ENCODE measurements at regions not wholly inside any gene's neighbourhood (a gene's known extent, or its start where the extent isn't known, plus 50 kb on each side); places are given as distances from the start of the nearest gene placed in this dataset.

DNA sequence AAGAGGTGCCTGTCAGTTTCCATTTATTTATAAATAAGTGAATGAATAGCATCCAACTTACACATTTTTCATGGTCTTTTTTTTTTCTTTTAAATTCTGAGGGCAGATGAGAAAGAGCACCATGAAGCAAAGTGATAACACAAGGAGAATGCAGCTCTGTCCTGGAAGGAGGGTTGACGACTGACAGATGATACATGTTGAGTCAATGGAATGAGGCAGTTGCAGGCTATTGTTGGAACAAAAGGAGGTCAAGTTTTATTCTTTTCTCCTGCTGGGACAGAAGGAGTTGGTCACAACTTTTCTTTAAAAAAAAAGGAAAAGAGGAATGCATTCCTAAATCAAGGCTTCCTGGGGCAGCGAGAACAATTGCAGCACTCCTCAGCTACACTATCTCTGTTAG is 119.9 kb upstream of the PLEKHG7 start:
- TF ChIP-seq, protein P1, sequence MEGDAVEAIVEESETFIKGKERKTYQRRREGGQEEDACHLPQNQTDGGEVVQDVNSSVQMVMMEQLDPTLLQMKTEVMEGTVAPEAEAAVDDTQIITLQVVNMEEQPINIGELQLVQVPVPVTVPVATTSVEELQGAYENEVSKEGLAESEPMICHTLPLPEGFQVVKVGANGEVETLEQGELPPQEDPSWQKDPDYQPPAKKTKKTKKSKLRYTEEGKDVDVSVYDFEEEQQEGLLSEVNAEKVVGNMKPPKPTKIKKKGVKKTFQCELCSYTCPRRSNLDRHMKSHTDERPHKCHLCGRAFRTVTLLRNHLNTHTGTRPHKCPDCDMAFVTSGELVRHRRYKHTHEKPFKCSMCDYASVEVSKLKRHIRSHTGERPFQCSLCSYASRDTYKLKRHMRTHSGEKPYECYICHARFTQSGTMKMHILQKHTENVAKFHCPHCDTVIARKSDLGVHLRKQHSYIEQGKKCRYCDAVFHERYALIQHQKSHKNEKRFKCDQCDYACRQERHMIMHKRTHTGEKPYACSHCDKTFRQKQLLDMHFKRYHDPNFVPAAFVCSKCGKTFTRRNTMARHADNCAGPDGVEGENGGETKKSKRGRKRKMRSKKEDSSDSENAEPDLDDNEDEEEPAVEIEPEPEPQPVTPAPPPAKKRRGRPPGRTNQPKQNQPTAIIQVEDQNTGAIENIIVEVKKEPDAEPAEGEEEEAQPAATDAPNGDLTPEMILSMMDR (IDR thresholded peaks at IDR 0.05), result no peak
- TF ChIP-seq REST (IDR thresholded peaks at IDR 0.05; ENCODE audit: insufficient read depth in 1 of 2, low read depth in 2 of 2, low read length in 1 of 2) (no peak), SIN3A (IDR thresholded peaks at IDR 0.05; ENCODE audit: borderline replicate concordance, insufficient read depth, low read depth, low read length) (no peak)
- no peaks in the 10 kb centered on the region for H3K27me3 ChIP-seq (ENCODE audit: control insufficient read depth, insufficient read depth, low read length)
- no peaks in the 10 kb centered on the region for H3K36me3 ChIP-seq (ENCODE audit: control insufficient read depth, insufficient read depth, low read length)
- CTCF ChIA-PET, result no interaction called here
- DNase-seq (ENCODE audit: low read depth, low spot score) (no peak), ATAC-seq (no peak)
- H3K4me1 ChIP-seq (ENCODE audit: control insufficient read depth, insufficient read depth, low read length), result no peaks in the 10 kb centered on the region
- POLR2A ChIA-PET, result no interaction called here
- BruUV-seq (replicated peaks), result no TSS peak
- intact Hi-C loops (cut with micrococcal nuclease; ENCODE audit: unreplicated experiment), result no loop called here
- H3K4me3 ChIP-seq (ENCODE audit: low read depth in 2 of 2, low read length in 2 of 2), result no peak overlapping the region
- no peak overlapping the region for H3K27ac ChIP-seq (ENCODE audit: low read length)
- H3K9me3 ChIP-seq (ENCODE audit: control insufficient read depth, insufficient read depth, low read depth, low read length), result no peaks in the 10 kb centered on the region
- in situ Hi-C loops (cut with HindIII; ENCODE audit: low pct_unique_long_range_greater_than_20kb, low sequenced_read_pairs), result no loop called here

- DNase-seq (ENCODE audit: low read depth, low spot score) (no peak), ATAC-seq (no peak)
- Histone ChIP-seq H3K4me1 (ENCODE audit: control insufficient read depth, insufficient read depth, low read length) (no peaks in the 10 kb centered on the region), H3K27ac (ENCODE audit: low read length) (no peak overlapping the region), H3K36me3 (ENCODE audit: control insufficient read depth, insufficient read depth, low read length) (no peaks in the 10 kb centered on the region), H3K4me3 (ENCODE audit: low read depth in 2 of 2, low read length in 2 of 2) (no peak overlapping the region), H3K9me3 (ENCODE audit: control insufficient read depth, insufficient read depth, low read depth, low read length) (no peaks in the 10 kb centered on the region), H3K27me3 (ENCODE audit: control insufficient read depth, insufficient read depth, low read length) (no peaks in the 10 kb centered on the region)
- intact Hi-C loops (cut with micrococcal nuclease; ENCODE audit: unreplicated experiment) (no loop called here), in situ Hi-C loops (cut with HindIII; ENCODE audit: low pct_unique_long_range_greater_than_20kb, low sequenced_read_pairs) (no loop called here)
- BruUV-seq (replicated peaks), result no TSS peak
- no peak for TF ChIP-seq TCF7L2 (IDR thresholded peaks at IDR 0.05; ENCODE audit: low read depth, low read length)
- no peak for TF ChIP-seq REST (IDR thresholded peaks at IDR 0.05; ENCODE audit: insufficient read depth in 1 of 2, low read depth in 2 of 2, low read length in 1 of 2)
- CTCF ChIA-PET, result no interaction called here
- POLR2A ChIA-PET, result no interaction called here
Measured at GRCh38 chr12:92582475-92582874, 120.3 kb upstream of the PLEKHG7 start.
